IMR-90 (cell line): ENCODE measurements at regions not wholly inside any gene's neighbourhood (a gene's known extent, or its start where the extent isn't known, plus 50 kb on each side); places are given as distances from the start of the nearest gene placed in this dataset.
A peak's percentile ranks its signal among the peaks of the same experiment; 100 is the strongest.

Source experiments
- ATAC-seq: fragments of 200-7000 bp; cut with Tn5 transposase; 2 replicates; pipeline ENCODE4 v1.9.1; 2020; ENCODE audit warnings: low read depth, mild to moderate bottlenecking, moderate library complexity
- BruUV-seq: library from RNA; stranded (reverse); fragments of 400-500 nt; replicated peaks from 2 replicates; lab custom pipeline; 2021; lab: Mats Ljungman, UMichigan
- CTCF ChIA-PET: fragments of 300-600 bp; formaldehyde crosslinking; extraction: SDS; loops from one replicate; lab custom pipeline; 2021; ENCODE audit warnings: antibody characterized with exemption; lab: Yijun Ruan, JAX
- POLR2A ChIA-PET: fragments of 300-600 bp; sonication (Branson Sonifier 250); formaldehyde crosslinking; loops from one replicate; lab custom pipeline; 2022; ENCODE audit warnings: antibody characterized with exemption; ENCODE audit not compliant: unreplicated experiment; lab: Charles Lee
- DNase-seq: peaks from one replicate; pipeline ENCODE4 v3.0.0; 2013
- H2AFZ ChIP-seq: replicated peaks from 2 replicates; pipeline ENCODE3; 2013; ENCODE audit warnings: low read length, mild to moderate bottlenecking; ENCODE audit not compliant: poor library complexity
- H2AK5ac ChIP-seq: 2 replicates; pipeline ENCODE4 v1.6.1; 2013; ENCODE audit warnings: low read depth, low read length, inconsistent platforms
- H2AK9ac ChIP-seq: replicated peaks from 2 replicates; pipeline ENCODE3; 2013; ENCODE audit warnings: mild to moderate bottlenecking, low read depth, low read length, moderate library complexity; ENCODE audit not compliant: poor library complexity
- H2BK120ac ChIP-seq: 2 replicates; pipeline ENCODE4 v1.6.1; 2013; ENCODE audit warnings: low read depth, low read length, inconsistent platforms
- H2BK15ac ChIP-seq: 3 replicates; pipeline ENCODE4 v1.6.1; 2013; ENCODE audit warnings: low read depth, low read length, inconsistent platforms
- H2BK20ac ChIP-seq: 2 replicates; pipeline ENCODE4 v1.6.1; 2013; ENCODE audit warnings: low read depth, mild to moderate bottlenecking, inconsistent platforms, low read length, moderate library complexity
- H2BK5ac ChIP-seq: 2 replicates; pipeline ENCODE4 v1.6.1; 2013; ENCODE audit warnings: mild to moderate bottlenecking, low read depth, low read length, inconsistent platforms; ENCODE audit not compliant: poor library complexity, severe bottlenecking
- H3K14ac ChIP-seq: replicated peaks from 2 replicates; pipeline ENCODE4 v1.6.1; 2013; ENCODE audit warnings: low read depth, low read length, inconsistent platforms
- H3K18ac ChIP-seq: 2 replicates; pipeline ENCODE4 v1.6.1; 2013; ENCODE audit warnings: low read depth, low read length, control low read depth
- H3K23ac ChIP-seq: 2 replicates; pipeline ENCODE4 v1.6.1; 2013; ENCODE audit warnings: low read depth, low read length, inconsistent platforms
- H3K27ac ChIP-seq: 2 replicates; pipeline ENCODE4 v1.5.1; 2013; ENCODE audit warnings: mild to moderate bottlenecking, control low read depth, low read length; ENCODE audit not compliant: insufficient read depth
- H3K27me3 ChIP-seq: 2 replicates; pipeline ENCODE4 v1.6.1; 2013; ENCODE audit warnings: low read length; ENCODE audit not compliant: control insufficient read depth, insufficient read depth
- H3K36me3 ChIP-seq: 2 replicates; pipeline ENCODE4 v1.6.1; 2013; ENCODE audit warnings: low read length, mixed read lengths; ENCODE audit not compliant: control insufficient read depth, insufficient read depth
- H3K4ac ChIP-seq: 2 replicates; pipeline ENCODE4 v1.6.1; 2013; ENCODE audit warnings: low read depth, low read length, inconsistent platforms
- H3K4me1 ChIP-seq: 2 replicates; pipeline ENCODE4 v1.6.1; 2013; ENCODE audit warnings: low read length, mixed read lengths; ENCODE audit not compliant: control insufficient read depth, insufficient read depth
- H3K4me2 ChIP-seq: 2 replicates; pipeline ENCODE4 v1.6.1; 2013; ENCODE audit warnings: low read depth, mild to moderate bottlenecking, control low read depth, low read length, moderate library complexity
- H3K4me3 ChIP-seq: 2 replicates; pipeline ENCODE4 v1.5.1; 2013; ENCODE audit warnings: low read depth, mild to moderate bottlenecking, control low read depth, low read length, moderate library complexity; ENCODE audit not compliant: insufficient read depth
- H3K56ac ChIP-seq: 2 replicates; pipeline ENCODE4 v1.6.1; 2013; ENCODE audit warnings: low read length, inconsistent platforms; ENCODE audit not compliant: insufficient read depth; ENCODE audit errors: extremely low read depth
- H3K79me1 ChIP-seq, 2 experiments: 2 replicates each; pipeline ENCODE4 v1.6.1; 2013; ENCODE audit warnings: low read length in 2 of 2, inconsistent platforms in 1 of 2, low read depth in 1 of 2
- H3K9ac ChIP-seq: 2 replicates; pipeline ENCODE4 v1.6.1; 2013; ENCODE audit warnings: low read depth, low read length, control low read depth
- H3K9me1 ChIP-seq: 2 replicates; pipeline ENCODE4 v1.6.1; 2013; ENCODE audit warnings: low read length, inconsistent platforms; ENCODE audit not compliant: insufficient read depth
- H3K9me3 ChIP-seq: 2 replicates; pipeline ENCODE4 v1.6.1; 2013; ENCODE audit warnings: low read length; ENCODE audit not compliant: control insufficient read depth, insufficient read depth
- H4K20me1 ChIP-seq: 2 replicates; pipeline ENCODE4 v1.6.1; 2013; ENCODE audit warnings: low read length, inconsistent platforms; ENCODE audit not compliant: insufficient read depth
- H4K5ac ChIP-seq: 2 replicates; pipeline ENCODE4 v1.6.1; 2013; ENCODE audit warnings: mild to moderate bottlenecking, low read depth, low read length, control low read depth
- H4K8ac ChIP-seq, 2 experiments: 2 replicates each; pipeline ENCODE4 v1.6.1; 2013; ENCODE audit warnings: low read depth in 2 of 2, low read length in 2 of 2, control low read depth in 1 of 2, inconsistent platforms in 1 of 2
- H4K91ac ChIP-seq: 2 replicates; pipeline ENCODE4 v1.6.1; 2013; ENCODE audit warnings: low read depth, low read length, inconsistent platforms; ENCODE audit not compliant: insufficient read depth
- CEBPB ChIP-seq: IDR thresholded peaks from 2 replicates; pipeline ENCODE4 v1.6.1; 2012; ENCODE audit warnings: low read depth, low read length, improper control_type of control experiment
- CHD1 ChIP-seq: IDR thresholded peaks from 2 replicates; pipeline ENCODE4 v1.6.1; 2012; ENCODE audit warnings: low read depth, low read length, improper control_type of control experiment
- FOS ChIP-seq: fragments of 150-350 bp; IDR thresholded peaks from 2 replicates; pipeline ENCODE4 v1.6.1; 2016; ENCODE audit warnings: low read depth, low read length
- MAFK ChIP-seq: IDR thresholded peaks from 2 replicates; pipeline ENCODE4 v1.6.1; 2012; ENCODE audit warnings: low read depth, low read length, improper control_type of control experiment
- MAZ ChIP-seq: IDR thresholded peaks from 2 replicates; pipeline ENCODE4 v1.6.1; 2012; ENCODE audit warnings: low read depth, mild to moderate bottlenecking, low read length, improper control_type of control experiment, moderate library complexity, borderline replicate concordance
- MXI1 ChIP-seq: IDR thresholded peaks from 2 replicates; pipeline ENCODE4 v1.6.1; 2012; ENCODE audit warnings: low read depth, mild to moderate bottlenecking, low read length, moderate library complexity, borderline replicate concordance
- NFE2L2 ChIP-seq: fragments of 150-350 bp; IDR thresholded peaks from 2 replicates; pipeline ENCODE4 v1.6.1; 2016; ENCODE audit warnings: low read depth, mild to moderate bottlenecking, low read length
- POLR2A ChIP-seq: IDR thresholded peaks from 2 replicates; pipeline ENCODE4 v1.6.1; 2012; ENCODE audit warnings: mild to moderate bottlenecking, low read depth, low read length
- RAD21 ChIP-seq: IDR thresholded peaks from 2 replicates; pipeline ENCODE4 v1.6.1; 2012; ENCODE audit warnings: low read length, improper control_type of control experiment
- RCOR1 ChIP-seq: IDR thresholded peaks from 2 replicates; pipeline ENCODE4 v1.6.1; 2012; ENCODE audit warnings: mild to moderate bottlenecking, low read length, improper control_type of control experiment; ENCODE audit not compliant: insufficient replicate concordance
- RFX5 ChIP-seq: IDR thresholded peaks from 2 replicates; pipeline ENCODE4 v1.8.0; 2012; ENCODE audit warnings: low read depth, mild to moderate bottlenecking, low read length, moderate library complexity
- SMC3 ChIP-seq: fragments of 150-350 bp; IDR thresholded peaks from 2 replicates; pipeline ENCODE4 v1.6.1; 2016; ENCODE audit warnings: low read depth, mild to moderate bottlenecking, antibody characterized with exemption, low read length, moderate library complexity
- WGBS, 2 experiments: methylation state at CpG; one replicate each; pipeline versions ENCODE4 v1.1.5 to v1.1.7; 2013; ENCODE audit warnings: missing lambda C conversion rate in 2 of 2; ENCODE audit not compliant: insufficient read length in 1 of 2; ENCODE audit errors: extremely low coverage in 2 of 2; 5-methylcytosine and 5-hydroxymethylcytosine counted together
- dilution Hi-C: fragments of 300-500 bp; cut with HindIII; formaldehyde crosslinking; loops from one replicate; pipeline ENCODE4 v1.14.3; 2018; ENCODE audit warnings: low sequenced_read_pairs; ENCODE audit not compliant: unreplicated experiment
- in situ Hi-C: fragments of 300-500 bp; cut with MboI; formaldehyde crosslinking; loops from 3 replicates; pipeline ENCODE4 v1.14.3; 2019; ENCODE audit warnings: low sequenced_read_pairs, inconsistent platforms, mixed read lengths
- intact Hi-C: fragments of 100-400 bp; cut with micrococcal nuclease; formaldehyde crosslinking; loops from 2 replicates; pipeline ENCODE4 v1.10.0; 2022
- TF ChIP-seq, protein P1 (sequence below): conservative IDR thresholded peaks from 2 replicates; pipeline ENCODE4 v1.5.1; 2012; ENCODE audit warnings: mild to moderate bottlenecking, low read depth, low read length, improper control_type of control experiment
- TF ChIP-seq, protein P2 (sequence below): fragments of 150-350 bp; IDR thresholded peaks from 2 replicates; pipeline ENCODE4 v1.6.1; 2016; ENCODE audit warnings: low read depth, mild to moderate bottlenecking, low read length, moderate library complexity, borderline replicate concordance
- TF ChIP-seq, protein P3 (sequence below): fragments of 150-350 bp; IDR thresholded peaks from 2 replicates; pipeline ENCODE4 v1.6.1; 2017; ENCODE audit warnings: mild to moderate bottlenecking, antibody characterized with exemption, low read length, low read depth

DNA sequence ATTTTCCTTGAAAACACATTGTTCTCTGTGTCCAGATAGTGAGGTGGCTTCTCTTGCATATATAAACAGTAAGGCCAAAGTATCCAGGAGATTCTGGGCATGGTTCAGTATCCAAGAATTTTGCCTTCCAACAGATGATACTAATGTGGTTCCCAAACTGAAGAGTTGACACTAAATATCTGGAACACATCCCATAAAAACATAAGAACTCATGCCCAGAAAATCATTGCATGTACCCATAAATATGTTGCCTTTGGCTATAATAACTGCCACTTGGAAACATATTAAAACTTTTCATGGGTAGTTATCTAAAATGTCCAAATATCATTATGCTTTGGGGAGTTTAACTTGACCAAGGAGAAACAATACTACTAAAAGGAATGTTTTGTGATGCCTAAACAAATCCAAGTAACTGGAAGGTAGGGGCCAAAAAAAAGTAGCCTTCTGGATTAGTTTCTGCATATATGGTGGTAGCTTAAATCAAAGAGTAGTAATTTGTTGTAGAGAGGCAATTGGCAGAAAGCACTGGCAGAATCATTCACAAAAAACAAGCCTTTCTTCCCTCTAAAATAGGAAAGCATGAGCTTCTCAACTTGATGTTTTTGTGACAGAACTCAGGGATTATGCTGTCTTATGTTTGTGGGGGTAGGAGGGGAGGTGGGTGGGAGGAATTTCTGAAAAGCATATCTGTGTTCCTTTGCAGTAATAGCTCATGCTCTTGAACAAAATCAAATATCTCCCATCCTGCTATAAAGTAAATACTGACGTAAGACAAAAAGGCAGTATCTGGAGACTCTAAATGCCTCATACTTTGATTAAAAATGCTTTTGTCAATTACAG, 753.9 kb downstream of the TUSC7 start:
- no peak overlapping the region for H3K56ac ChIP-seq
- no peak for ATAC-seq
- no peaks in the 10 kb centered on the region for H3K9me3 ChIP-seq
- H3K4me3 ChIP-seq, result no peak overlapping the region
- no TSS peak for BruUV-seq
- no peak overlapping the region for H4K8ac ChIP-seq
- no peak overlapping the region for H2AK9ac ChIP-seq
- dilution Hi-C loops (no loop called here), intact Hi-C loops (no loop called here), in situ Hi-C loops (no loop called here)
- no peak overlapping the region for H3K23ac ChIP-seq
- no peaks in the 10 kb centered on the region for H3K9me1 ChIP-seq
- H3K4ac ChIP-seq, result no peak overlapping the region
- no peaks in the 10 kb centered on the region for H3K36me3 ChIP-seq
- no peak overlapping the region for H2BK5ac ChIP-seq
- H4K20me1 ChIP-seq, result no peaks in the 10 kb centered on the region
- H2BK15ac ChIP-seq, result no peak overlapping the region
- H4K5ac ChIP-seq, result no peak overlapping the region
- H3K4me1 ChIP-seq, result no peaks in the 10 kb centered on the region
- H2AK5ac ChIP-seq, result no peak overlapping the region
- H3K79me1 ChIP-seq, result no peaks in the 10 kb centered on the region
- H4K91ac ChIP-seq, result no peak overlapping the region
- peak; percentile 11 for DNase-seq
- no peak overlapping the region for H2AFZ ChIP-seq
- no peak overlapping the region for H2BK20ac ChIP-seq
- H3K14ac ChIP-seq, result no peak overlapping the region
- CTCF ChIA-PET, result interaction anchor here (0.6 kb wide), 1 partner anchor 13 kb away, joined by 3 read pairs; no protein-coding TSS in a partner anchor
- no peaks in the 10 kb centered on the region for H3K27me3 ChIP-seq
- WGBS, 2 experiments, result no CpG with 5 or more reads among the region's 1 CpG
- H2BK120ac ChIP-seq, result no peak overlapping the region
- H3K4me2 ChIP-seq, result no peak overlapping the region
- POLR2A ChIA-PET, result no interaction called here
- H3K27ac ChIP-seq, result no peak overlapping the region
- H3K9ac ChIP-seq, result no peak overlapping the region
- TF ChIP-seq CEBPB, result no peak
- no peak for TF ChIP-seq MAFK
- TF ChIP-seq, protein P1, sequence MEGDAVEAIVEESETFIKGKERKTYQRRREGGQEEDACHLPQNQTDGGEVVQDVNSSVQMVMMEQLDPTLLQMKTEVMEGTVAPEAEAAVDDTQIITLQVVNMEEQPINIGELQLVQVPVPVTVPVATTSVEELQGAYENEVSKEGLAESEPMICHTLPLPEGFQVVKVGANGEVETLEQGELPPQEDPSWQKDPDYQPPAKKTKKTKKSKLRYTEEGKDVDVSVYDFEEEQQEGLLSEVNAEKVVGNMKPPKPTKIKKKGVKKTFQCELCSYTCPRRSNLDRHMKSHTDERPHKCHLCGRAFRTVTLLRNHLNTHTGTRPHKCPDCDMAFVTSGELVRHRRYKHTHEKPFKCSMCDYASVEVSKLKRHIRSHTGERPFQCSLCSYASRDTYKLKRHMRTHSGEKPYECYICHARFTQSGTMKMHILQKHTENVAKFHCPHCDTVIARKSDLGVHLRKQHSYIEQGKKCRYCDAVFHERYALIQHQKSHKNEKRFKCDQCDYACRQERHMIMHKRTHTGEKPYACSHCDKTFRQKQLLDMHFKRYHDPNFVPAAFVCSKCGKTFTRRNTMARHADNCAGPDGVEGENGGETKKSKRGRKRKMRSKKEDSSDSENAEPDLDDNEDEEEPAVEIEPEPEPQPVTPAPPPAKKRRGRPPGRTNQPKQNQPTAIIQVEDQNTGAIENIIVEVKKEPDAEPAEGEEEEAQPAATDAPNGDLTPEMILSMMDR, result no peak
- TF ChIP-seq POLR2A, result no peak
- TF ChIP-seq CHD1, result no peak
- no peak for TF ChIP-seq RFX5
- TF ChIP-seq MXI1, result no peak
- TF ChIP-seq, protein P2, sequence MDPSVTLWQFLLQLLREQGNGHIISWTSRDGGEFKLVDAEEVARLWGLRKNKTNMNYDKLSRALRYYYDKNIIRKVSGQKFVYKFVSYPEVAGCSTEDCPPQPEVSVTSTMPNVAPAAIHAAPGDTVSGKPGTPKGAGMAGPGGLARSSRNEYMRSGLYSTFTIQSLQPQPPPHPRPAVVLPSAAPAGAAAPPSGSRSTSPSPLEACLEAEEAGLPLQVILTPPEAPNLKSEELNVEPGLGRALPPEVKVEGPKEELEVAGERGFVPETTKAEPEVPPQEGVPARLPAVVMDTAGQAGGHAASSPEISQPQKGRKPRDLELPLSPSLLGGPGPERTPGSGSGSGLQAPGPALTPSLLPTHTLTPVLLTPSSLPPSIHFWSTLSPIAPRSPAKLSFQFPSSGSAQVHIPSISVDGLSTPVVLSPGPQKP, result no peak
- TF ChIP-seq MAZ, result no peak
- no peak for TF ChIP-seq SMC3
- TF ChIP-seq NFE2L2, result no peak
- no peak for TF ChIP-seq FOS
- TF ChIP-seq, protein P3, sequence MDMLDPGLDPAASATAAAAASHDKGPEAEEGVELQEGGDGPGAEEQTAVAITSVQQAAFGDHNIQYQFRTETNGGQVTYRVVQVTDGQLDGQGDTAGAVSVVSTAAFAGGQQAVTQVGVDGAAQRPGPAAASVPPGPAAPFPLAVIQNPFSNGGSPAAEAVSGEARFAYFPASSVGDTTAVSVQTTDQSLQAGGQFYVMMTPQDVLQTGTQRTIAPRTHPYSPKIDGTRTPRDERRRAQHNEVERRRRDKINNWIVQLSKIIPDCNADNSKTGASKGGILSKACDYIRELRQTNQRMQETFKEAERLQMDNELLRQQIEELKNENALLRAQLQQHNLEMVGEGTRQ, result no peak
- no peak for TF ChIP-seq RCOR1
- no peak for TF ChIP-seq RAD21
- no peak overlapping the region for H3K18ac ChIP-seq
